ENCODE measurements at regions not wholly inside any gene's neighbourhood (a gene's known extent, or its start where the extent isn't known, plus 50 kb on each side); places are given as distances from the start of the nearest gene placed in this dataset.

DNA sequence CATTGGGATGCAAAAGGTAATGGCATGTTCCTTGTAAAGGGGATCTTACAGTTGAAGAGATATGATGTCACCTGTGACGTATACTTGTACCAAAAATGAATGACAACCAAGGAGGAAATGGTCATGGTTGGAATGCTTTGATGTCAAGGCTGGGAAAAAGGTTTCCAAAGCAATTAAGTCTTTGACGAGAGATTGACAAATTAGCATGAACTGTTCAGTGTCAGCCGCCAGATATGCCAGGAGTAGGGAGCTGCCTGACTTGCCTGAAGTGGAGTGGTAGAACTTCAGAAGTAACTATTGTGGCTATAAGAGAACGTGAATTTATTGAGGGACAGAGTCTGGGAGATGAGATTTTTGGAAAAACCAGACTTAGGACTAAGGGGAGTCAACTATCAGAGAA, 88.1 kb downstream of the SEPTIN7 start:
- Histone ChIP-seq H3K9me3 (no peaks in the 10 kb centered on the region), H3K27me3 (no peaks in the 10 kb centered on the region), H3K4me1 (no peaks in the 10 kb centered on the region), H3K27ac (no peak overlapping the region), H3K4me3 (no peak overlapping the region), H3K36me3 (peaks cover 0 to 35% (median 0%) of the 10 kb centered on the region in 3 donors)
- no peak for DNase-seq
- no peak for TF ChIP-seq POLR2A (IDR thresholded peaks at IDR 0.05)
- TF ChIP-seq, protein P1, sequence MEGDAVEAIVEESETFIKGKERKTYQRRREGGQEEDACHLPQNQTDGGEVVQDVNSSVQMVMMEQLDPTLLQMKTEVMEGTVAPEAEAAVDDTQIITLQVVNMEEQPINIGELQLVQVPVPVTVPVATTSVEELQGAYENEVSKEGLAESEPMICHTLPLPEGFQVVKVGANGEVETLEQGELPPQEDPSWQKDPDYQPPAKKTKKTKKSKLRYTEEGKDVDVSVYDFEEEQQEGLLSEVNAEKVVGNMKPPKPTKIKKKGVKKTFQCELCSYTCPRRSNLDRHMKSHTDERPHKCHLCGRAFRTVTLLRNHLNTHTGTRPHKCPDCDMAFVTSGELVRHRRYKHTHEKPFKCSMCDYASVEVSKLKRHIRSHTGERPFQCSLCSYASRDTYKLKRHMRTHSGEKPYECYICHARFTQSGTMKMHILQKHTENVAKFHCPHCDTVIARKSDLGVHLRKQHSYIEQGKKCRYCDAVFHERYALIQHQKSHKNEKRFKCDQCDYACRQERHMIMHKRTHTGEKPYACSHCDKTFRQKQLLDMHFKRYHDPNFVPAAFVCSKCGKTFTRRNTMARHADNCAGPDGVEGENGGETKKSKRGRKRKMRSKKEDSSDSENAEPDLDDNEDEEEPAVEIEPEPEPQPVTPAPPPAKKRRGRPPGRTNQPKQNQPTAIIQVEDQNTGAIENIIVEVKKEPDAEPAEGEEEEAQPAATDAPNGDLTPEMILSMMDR (IDR thresholded peaks at IDR 0.05), result no peak

DNA sequence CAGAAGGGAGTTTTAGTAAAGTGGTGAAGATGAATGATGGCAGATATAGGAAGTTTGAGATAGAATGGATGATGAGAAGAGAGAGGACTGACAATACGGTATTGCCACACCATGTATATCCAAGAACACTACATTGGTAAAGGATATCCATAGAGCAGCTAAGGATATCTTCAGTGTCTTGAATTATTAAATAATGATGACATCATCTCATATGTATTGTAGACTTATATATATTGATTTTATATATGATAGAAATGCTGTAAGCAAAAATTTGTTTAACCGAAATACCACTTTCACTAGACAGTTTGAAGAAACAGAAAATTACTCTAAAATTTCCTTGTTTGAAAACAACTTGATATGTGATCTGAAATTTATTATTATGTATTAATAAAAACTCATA, 89.0 kb downstream of the SEPTIN7 start:
- Histone ChIP-seq H3K27ac (no peak overlapping the region), H3K27me3 (no peaks in the 10 kb centered on the region), H3K4me3 (no peak overlapping the region), H3K9me3 (no peaks in the 10 kb centered on the region), H3K36me3 (peaks cover 0 to 26% (median 0%) of the 10 kb centered on the region in 3 donors), H3K4me1 (no peaks in the 10 kb centered on the region)
- TF ChIP-seq, protein P1 (IDR thresholded peaks at IDR 0.05), result no peak
- TF ChIP-seq POLR2A (IDR thresholded peaks at IDR 0.05), result no peak
- DNase-seq, result no peak

DNA sequence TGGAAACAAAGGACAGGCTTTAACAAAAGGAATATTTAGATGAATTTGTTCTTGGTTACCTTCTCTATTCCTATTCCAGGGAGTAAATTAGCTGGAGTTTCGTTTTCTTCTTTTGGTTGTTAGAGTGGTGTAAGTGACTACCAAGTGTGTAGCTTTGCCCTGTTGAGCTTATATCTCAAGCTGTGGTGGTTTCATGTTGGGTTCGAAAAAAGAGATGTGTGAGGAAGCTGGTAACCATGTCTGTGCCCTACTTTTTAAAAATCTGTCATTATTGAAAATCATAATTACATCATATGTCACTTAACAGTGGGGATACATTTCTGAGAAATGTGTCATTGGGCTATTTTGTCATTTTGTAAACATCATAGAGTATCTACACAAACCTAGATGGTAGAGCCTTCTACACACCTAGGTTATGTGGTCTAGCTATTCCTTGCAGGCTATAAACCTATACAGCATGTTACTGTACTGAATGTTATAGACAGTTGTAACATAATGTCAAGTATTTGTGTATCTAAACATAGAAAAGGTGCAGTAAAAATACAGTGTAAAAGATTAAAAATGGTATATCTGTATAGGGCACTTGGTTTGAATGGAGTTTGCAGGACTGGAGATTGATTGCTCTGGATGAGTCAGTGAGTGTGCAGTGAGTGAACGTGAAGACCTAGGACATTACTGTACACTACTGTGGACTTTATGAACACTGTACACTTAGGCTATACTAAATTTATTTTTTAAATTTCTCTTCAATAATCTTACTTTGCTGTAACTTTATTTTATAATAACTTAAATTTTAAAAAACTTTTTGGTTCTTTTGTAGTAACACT, 90.4 kb downstream of the SEPTIN7 start:
- no peaks in the 10 kb centered on the region for H3K27me3 ChIP-seq
- H3K27ac ChIP-seq, result no peak overlapping the region
- H3K36me3 ChIP-seq, result peaks cover 0 to 13% (median 0%) of the 10 kb centered on the region in 3 donors
- DNase-seq, result no peak
- no peaks in the 10 kb centered on the region for H3K9me3 ChIP-seq
- TF ChIP-seq POLR2A (IDR thresholded peaks at IDR 0.05), result no peak
- TF ChIP-seq, protein P1 (IDR thresholded peaks at IDR 0.05), result no peak
- H3K4me3 ChIP-seq, result no peak overlapping the region
- no peaks in the 10 kb centered on the region for H3K4me1 ChIP-seq

DNA sequence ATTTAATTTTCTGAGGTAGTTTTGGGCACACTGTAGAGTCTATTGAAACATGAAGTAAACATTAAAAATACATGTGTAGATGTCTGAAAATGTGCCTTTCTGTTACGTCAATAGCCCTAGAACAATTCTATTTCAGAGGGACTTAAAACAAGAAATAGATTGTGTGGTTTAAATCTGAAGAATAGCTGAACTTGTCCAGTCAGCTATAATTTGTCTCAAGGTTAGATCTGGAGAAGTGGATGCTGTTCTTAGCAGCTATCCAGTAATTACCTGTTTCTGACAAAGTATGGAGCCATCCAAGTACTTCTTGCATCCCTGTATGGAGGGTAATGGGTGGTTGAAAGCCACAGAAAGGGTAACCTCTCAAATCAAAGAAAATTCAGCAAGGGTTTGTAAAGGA, 92.8 kb downstream of the SEPTIN7 start:
- Histone ChIP-seq H3K9me3 (no peaks in the 10 kb centered on the region), H3K36me3 (peaks cover 0 to 20% (median 0%) of the 10 kb centered on the region in 3 donors), H3K4me1 (no peaks in the 10 kb centered on the region), H3K4me3 (no peak overlapping the region), H3K27ac (no peak overlapping the region), H3K27me3 (no peaks in the 10 kb centered on the region)
- no peak for DNase-seq
- TF ChIP-seq, protein P1 (IDR thresholded peaks at IDR 0.05), result no peak
- TF ChIP-seq POLR2A (IDR thresholded peaks at IDR 0.05), result no peak

DNA sequence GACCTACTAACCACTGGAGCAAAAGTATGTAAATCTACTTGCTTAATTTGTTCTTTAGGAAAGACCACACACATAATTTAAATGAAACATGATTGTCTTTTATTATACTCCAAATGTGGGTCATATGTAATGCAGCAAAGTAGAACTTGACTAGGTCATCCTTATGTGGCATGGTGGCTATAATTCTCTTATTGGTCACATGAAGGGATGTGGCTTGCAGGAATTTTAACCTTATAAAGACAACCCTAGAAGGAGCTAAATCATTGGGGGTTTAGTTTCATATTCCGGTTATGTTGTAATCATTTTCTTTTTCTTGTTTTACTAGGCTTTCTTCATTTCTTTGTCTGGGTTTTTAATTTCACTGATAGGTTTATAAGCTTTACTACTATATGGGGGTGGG, 93.9 kb downstream of the SEPTIN7 start:
- no peak for DNase-seq
- Histone ChIP-seq H3K4me3 (no peak overlapping the region), H3K9me3 (no peaks in the 10 kb centered on the region), H3K4me1 (no peaks in the 10 kb centered on the region), H3K27ac (no peak overlapping the region), H3K27me3 (no peaks in the 10 kb centered on the region), H3K36me3 (peaks cover 0 to 27% (median 0%) of the 10 kb centered on the region in 3 donors)
- no peak for TF ChIP-seq POLR2A (IDR thresholded peaks at IDR 0.05)
- TF ChIP-seq, protein P1 (IDR thresholded peaks at IDR 0.05), result no peak

All from Peyer's patch (tissue), 4 donors.